MG63 (cell line): ENCODE measurements at regions not wholly inside any gene's neighbourhood (a gene's known extent, or its start where the extent isn't known, plus 50 kb on each side); places are given as distances from the start of the nearest gene placed in this dataset.

Experiments
- DNase-seq: peaks from one replicate; pipeline ENCODE4 v3.0.0-alpha.2; 2020
- H3K27me3 ChIP-seq: fragments of 250-450 bp; sonication (Bioruptor Pico); 2 replicates; pipeline ENCODE4 v1.5.1; 2020; ENCODE audit warnings: mild to moderate bottlenecking, moderate library complexity
- H3K36me3 ChIP-seq: fragments of 250-450 bp; sonication (Bioruptor Pico); 2 replicates; pipeline ENCODE4 v1.5.1; 2020; ENCODE audit warnings: mild to moderate bottlenecking, moderate library complexity
- H3K4me3 ChIP-seq: fragments of 250-450 bp; sonication (Bioruptor Pico); 2 replicates; pipeline ENCODE4 v1.5.1; 2020; ENCODE audit warnings: mild to moderate bottlenecking, moderate library complexity
- H3K9me3 ChIP-seq: fragments of 250-450 bp; sonication (Bioruptor Pico); 2 replicates; pipeline ENCODE4 v1.5.1; 2020; ENCODE audit warnings: mild to moderate bottlenecking, moderate library complexity

- no peaks in the 10 kb centered on the region for H3K9me3 ChIP-seq
- no peaks in the 10 kb centered on the region for H3K36me3 ChIP-seq
- H3K4me3 ChIP-seq: no peak overlapping the region
- no peaks in the 10 kb centered on the region for H3K27me3 ChIP-seq
- no peak for DNase-seq
These were observed 388.0 kb upstream of the ZNF804A start for GRCh38 chr2:184210329-184210728.

GRCh38 chr2:184215745-184216144 is 382.6 kb upstream of the ZNF804A start:
- Histone ChIP-seq H3K36me3 (no peaks in the 10 kb centered on the region), H3K9me3 (no peaks in the 10 kb centered on the region), H3K4me3 (no peak overlapping the region), H3K27me3 (no peaks in the 10 kb centered on the region)
- DNase-seq: no peak

- no peak overlapping the region for H3K4me3 ChIP-seq
- H3K9me3 ChIP-seq: no peaks in the 10 kb centered on the region
- no peak for DNase-seq
- H3K27me3 ChIP-seq: no peaks in the 10 kb centered on the region
- H3K36me3 ChIP-seq: no peaks in the 10 kb centered on the region
These were observed 341.7 kb upstream of the ZNF804A start for GRCh38 chr2:184256611-184257010.

GRCh38 chr2:184261331-184261730 is 337.0 kb upstream of the ZNF804A start:
- Histone ChIP-seq H3K9me3 (no peaks in the 10 kb centered on the region), H3K27me3 (no peaks in the 10 kb centered on the region), H3K36me3 (no peaks in the 10 kb centered on the region), H3K4me3 (no peak overlapping the region)
- no peak for DNase-seq

- no peaks in the 10 kb centered on the region for H3K36me3 ChIP-seq
- DNase-seq: no peak
These were observed 336.5 kb upstream of the ZNF804A start for GRCh38 chr2:184261818-184262217.

GRCh38 chr2:184268900-184269477 is 329.3 kb upstream of the ZNF804A start:
- no peak for DNase-seq

More at GRCh38 chr2:184261818-184262217, 336.5 kb upstream of the ZNF804A start:
- no peaks in the 10 kb centered on the region for H3K9me3 ChIP-seq
- H3K27me3 ChIP-seq: no peaks in the 10 kb centered on the region
- no peak overlapping the region for H3K4me3 ChIP-seq

GRCh38 chr2:184270660-184271059 is 327.7 kb upstream of the ZNF804A start:
- no peak for DNase-seq
- H3K36me3 ChIP-seq: no peaks in the 10 kb centered on the region
- no peaks in the 10 kb centered on the region for H3K9me3 ChIP-seq
- no peak overlapping the region for H3K4me3 ChIP-seq
- H3K27me3 ChIP-seq: no peaks in the 10 kb centered on the region

More at GRCh38 chr2:184268900-184269477, 329.3 kb upstream of the ZNF804A start:
- Histone ChIP-seq H3K4me3 (no peak overlapping the region), H3K9me3 (no peaks in the 10 kb centered on the region), H3K27me3 (no peaks in the 10 kb centered on the region), H3K36me3 (no peaks in the 10 kb centered on the region)

GRCh38 chr2:184272056-184272455 is 326.3 kb upstream of the ZNF804A start:
- no peak for DNase-seq
- H3K36me3 ChIP-seq: no peaks in the 10 kb centered on the region
- no peak overlapping the region for H3K4me3 ChIP-seq
- no peaks in the 10 kb centered on the region for H3K9me3 ChIP-seq
- no peaks in the 10 kb centered on the region for H3K27me3 ChIP-seq

- Histone ChIP-seq H3K27me3 (no peaks in the 10 kb centered on the region), H3K36me3 (no peaks in the 10 kb centered on the region), H3K4me3 (no peak overlapping the region), H3K9me3 (no peaks in the 10 kb centered on the region)
- no peak for DNase-seq
These were observed 303.5 kb upstream of the ZNF804A start for GRCh38 chr2:184294831-184295230.

- no peaks in the 10 kb centered on the region for H3K27me3 ChIP-seq
- no peak for DNase-seq
- no peaks in the 10 kb centered on the region for H3K36me3 ChIP-seq
- H3K4me3 ChIP-seq: no peak overlapping the region
- H3K9me3 ChIP-seq: no peaks in the 10 kb centered on the region
These were observed 301.2 kb upstream of the ZNF804A start for GRCh38 chr2:184297085-184297484.

GRCh38 chr2:184302506-184302905 is 295.8 kb upstream of the ZNF804A start:
- Histone ChIP-seq H3K9me3 (no peaks in the 10 kb centered on the region), H3K36me3 (no peaks in the 10 kb centered on the region), H3K27me3 (no peaks in the 10 kb centered on the region), H3K4me3 (no peak overlapping the region)
- no peak for DNase-seq

- Histone ChIP-seq H3K9me3 (no peaks in the 10 kb centered on the region), H3K4me3 (no peak overlapping the region), H3K36me3 (no peaks in the 10 kb centered on the region), H3K27me3 (no peaks in the 10 kb centered on the region)
- DNase-seq: no peak
These were observed 294.3 kb upstream of the ZNF804A start for GRCh38 chr2:184304006-184304405.

GRCh38 chr2:184305105-184305504 is 293.2 kb upstream of the ZNF804A start:
- Histone ChIP-seq H3K4me3 (no peak overlapping the region), H3K27me3 (no peaks in the 10 kb centered on the region), H3K9me3 (no peaks in the 10 kb centered on the region), H3K36me3 (no peaks in the 10 kb centered on the region)
- no peak for DNase-seq

GRCh38 chr2:184308706-184309105 is 289.6 kb upstream of the ZNF804A start:
- DNase-seq: no peak
- H3K27me3 ChIP-seq: no peaks in the 10 kb centered on the region
- no peaks in the 10 kb centered on the region for H3K36me3 ChIP-seq
- no peak overlapping the region for H3K4me3 ChIP-seq
- no peaks in the 10 kb centered on the region for H3K9me3 ChIP-seq

- no peaks in the 10 kb centered on the region for H3K9me3 ChIP-seq
- no peaks in the 10 kb centered on the region for H3K36me3 ChIP-seq
- H3K27me3 ChIP-seq: no peaks in the 10 kb centered on the region
- no peak for DNase-seq
- H3K4me3 ChIP-seq: no peak overlapping the region
These were observed 285.4 kb upstream of the ZNF804A start for GRCh38 chr2:184312970-184313369.

- no peaks in the 10 kb centered on the region for H3K36me3 ChIP-seq
- H3K4me3 ChIP-seq: no peak overlapping the region
- no peaks in the 10 kb centered on the region for H3K27me3 ChIP-seq
- no peaks in the 10 kb centered on the region for H3K9me3 ChIP-seq
- no peak for DNase-seq
These were observed 283.5 kb upstream of the ZNF804A start for GRCh38 chr2:184314829-184315228.

GRCh38 chr2:184316921-184317320 is 281.4 kb upstream of the ZNF804A start:
- Histone ChIP-seq H3K36me3 (no peaks in the 10 kb centered on the region), H3K9me3 (no peaks in the 10 kb centered on the region), H3K27me3 (no peaks in the 10 kb centered on the region), H3K4me3 (no peak overlapping the region)
- no peak for DNase-seq

GRCh38 chr2:184322615-184323014 is 275.7 kb upstream of the ZNF804A start:
- Histone ChIP-seq H3K4me3 (no peak overlapping the region), H3K36me3 (no peaks in the 10 kb centered on the region), H3K27me3 (no peaks in the 10 kb centered on the region), H3K9me3 (no peaks in the 10 kb centered on the region)
- no peak for DNase-seq

GRCh38 chr2:184326066-184326465 is 272.3 kb upstream of the ZNF804A start:
- Histone ChIP-seq H3K27me3 (no peaks in the 10 kb centered on the region), H3K4me3 (no peak overlapping the region), H3K9me3 (no peaks in the 10 kb centered on the region), H3K36me3 (no peaks in the 10 kb centered on the region)
- no peak for DNase-seq
